Small intestine (tissue), 7 donors: ENCODE measurements at regions not wholly inside any gene's neighbourhood (a gene's known extent, or its start where the extent isn't known, plus 50 kb on each side); places are given as distances from the start of the nearest gene placed in this dataset.

Experiments used
- DNase-seq, 2 donors: peaks; one replicate each; pipeline versions ENCODE4 v3.0.0 to v3.0.0-alpha.2; 2013
- FAIRE-seq: peaks from 2 replicates; lab custom pipeline; 2012; peaks lifted over from hg19 to GRCh38; lab: Jason Lieb, UNC
- H3K27ac ChIP-seq, 3 donors: one replicate each; pipeline ENCODE4 v1.5.1; 2013; ENCODE audit warnings: low read length in 2 of 3, mild to moderate bottlenecking in 2 of 3, control low read depth in 1 of 3, inconsistent platforms in 1 of 3, low read depth in 1 of 3, moderate library complexity in 1 of 3
- H3K27me3 ChIP-seq, 3 donors: one replicate each; pipeline ENCODE4 v1.6.1; 2013; ENCODE audit warnings: low read length in 3 of 3, inconsistent platforms in 1 of 3; ENCODE audit not compliant: control insufficient read depth in 3 of 3, insufficient read depth in 3 of 3
- H3K36me3 ChIP-seq, 3 donors: one replicate each; pipeline ENCODE4 v1.6.1; 2013; ENCODE audit warnings: low read length in 3 of 3, inconsistent platforms in 1 of 3, low read depth in 1 of 3, mild to moderate bottlenecking in 1 of 3, moderate library complexity in 1 of 3; ENCODE audit not compliant: control insufficient read depth in 3 of 3, insufficient read depth in 2 of 3
- H3K4me1 ChIP-seq, 3 donors: one replicate each; pipeline ENCODE4 v1.6.1; 2013; ENCODE audit warnings: low read length in 2 of 3, inconsistent platforms in 1 of 3, low read depth in 1 of 3, mild to moderate bottlenecking in 1 of 3, moderate library complexity in 1 of 3; ENCODE audit not compliant: control insufficient read depth in 3 of 3, insufficient read depth in 2 of 3
- H3K4me3 ChIP-seq, 3 donors: one replicate each; pipeline ENCODE4 v1.5.1; 2013; ENCODE audit warnings: low read length in 3 of 3, control low read depth in 1 of 3, inconsistent platforms in 1 of 3, low read depth in 1 of 3, mild to moderate bottlenecking in 1 of 3, moderate library complexity in 1 of 3
- H3K9me3 ChIP-seq, 2 donors: one replicate each; pipeline ENCODE4 v1.6.1; 2013; ENCODE audit warnings: low read depth in 1 of 2, low read length in 1 of 2; ENCODE audit not compliant: control insufficient read depth in 2 of 2, insufficient read depth in 1 of 2
- WGBS, 3 donors: extraction: QIAGEN DNeasy Blood & Tissue Kit; methylation state at CpG; one replicate each; pipeline ENCODE4 v1.1.7; 2013; 5-methylcytosine and 5-hydroxymethylcytosine counted together
- donor health status: healthy with polysubstance abuse.
- donor health status: control.
- donor health status: control.
- donor health status: Bipolar disorder and iron deficiency.
- donor health status: healthy.

DNA sequence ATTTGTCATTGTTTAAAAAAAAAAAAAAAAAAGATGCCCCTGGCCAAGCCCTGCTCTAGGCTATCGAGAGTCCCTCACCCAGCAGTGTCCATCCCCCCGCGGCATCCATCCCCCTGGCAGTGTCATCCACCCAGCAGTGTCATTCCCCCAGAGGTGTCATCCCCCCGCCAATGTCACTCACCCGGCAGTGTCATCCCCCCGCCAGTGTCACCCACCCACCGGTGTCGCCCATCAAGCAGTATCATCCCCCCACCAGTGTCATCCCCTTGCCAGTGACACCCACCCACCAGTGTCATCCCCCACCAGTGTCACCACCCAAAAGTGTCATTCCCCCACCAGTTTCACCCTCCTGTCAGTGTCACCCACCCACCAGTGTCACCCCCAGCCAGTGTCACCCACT is 99.3 kb upstream of the PRR20G start:
- Histone ChIP-seq H3K4me1 (no peaks in the 10 kb centered on the region), H3K9me3 (no peaks in the 10 kb centered on the region), H3K36me3 (no peaks in the 10 kb centered on the region), H3K27me3 (peaks cover 0 to 3% (median 0%) of the 10 kb centered on the region in 3 donors), H3K27ac (no peak overlapping the region), H3K4me3 (no peak overlapping the region)
- no peak for FAIRE-seq
- WGBS, 3 donors: 76 to 89% (median 87%) methylated on average over 7 to 8 of the region's 8 CpGs
- no peak for DNase-seq

DNA sequence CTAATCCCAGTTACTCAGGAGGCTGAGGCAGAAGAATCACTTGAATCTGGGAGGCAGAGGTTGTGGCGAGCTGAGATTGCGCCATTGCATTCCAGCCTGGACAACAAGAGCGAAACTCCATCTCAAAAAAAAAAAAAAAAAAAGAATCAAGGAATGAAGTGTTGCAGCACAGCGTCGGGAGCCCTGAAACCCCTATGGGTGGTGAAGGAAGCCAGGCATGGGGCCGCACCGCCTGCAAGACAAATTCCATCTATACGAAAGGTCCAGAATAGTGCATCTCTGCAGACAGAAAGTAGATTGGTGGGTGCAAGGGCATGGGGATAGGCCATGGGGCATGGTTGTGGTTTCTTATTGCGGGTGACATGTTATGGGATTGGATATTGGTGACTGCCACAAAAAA is 98.6 kb upstream of the PRR20G start:
- no peak for DNase-seq
- no peaks in the 10 kb centered on the region for H3K4me1 ChIP-seq
- H3K27me3 ChIP-seq: peaks cover 0 to 3% (median 0%) of the 10 kb centered on the region in 3 donors
- no peak overlapping the region for H3K27ac ChIP-seq
- 78 to 86% (median 81%) methylated on average over 8 to 9 of the region's 9 CpGs for WGBS, 3 donors
- H3K36me3 ChIP-seq: no peaks in the 10 kb centered on the region
- no peak for FAIRE-seq
- H3K4me3 ChIP-seq: no peak overlapping the region
- H3K9me3 ChIP-seq: no peaks in the 10 kb centered on the region

DNA sequence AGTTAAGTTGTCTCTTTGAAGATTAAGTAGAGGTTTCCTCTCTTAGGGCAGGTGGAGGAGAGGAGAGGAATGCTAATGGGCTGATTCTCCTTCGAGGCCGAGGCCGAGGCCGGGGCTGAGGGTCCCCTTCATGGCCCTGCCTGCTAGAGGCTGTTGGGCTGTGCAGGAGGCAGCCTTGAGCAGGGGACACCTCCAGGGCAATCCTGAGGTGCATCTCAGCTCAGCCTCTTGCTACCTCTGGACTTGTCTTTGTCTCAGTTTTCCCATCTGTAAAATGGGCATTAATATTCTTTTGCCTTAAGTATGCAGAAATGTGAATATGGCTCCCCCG is 97.7 kb upstream of the PRR20G start:
- Histone ChIP-seq H3K36me3 (no peaks in the 10 kb centered on the region), H3K27me3 (peaks cover 0 to 3% (median 0%) of the 10 kb centered on the region in 3 donors), H3K4me1 (no peaks in the 10 kb centered on the region), H3K27ac (no peak overlapping the region), H3K4me3 (no peak overlapping the region), H3K9me3 (peaks cover 0 to 2% of the 10 kb centered on the region in 2 donors)
- DNase-seq: no peak
- 87 to 94% (median 90%) methylated on average over 5 of the region's 5 CpGs for WGBS, 3 donors
- no peak for FAIRE-seq

DNA sequence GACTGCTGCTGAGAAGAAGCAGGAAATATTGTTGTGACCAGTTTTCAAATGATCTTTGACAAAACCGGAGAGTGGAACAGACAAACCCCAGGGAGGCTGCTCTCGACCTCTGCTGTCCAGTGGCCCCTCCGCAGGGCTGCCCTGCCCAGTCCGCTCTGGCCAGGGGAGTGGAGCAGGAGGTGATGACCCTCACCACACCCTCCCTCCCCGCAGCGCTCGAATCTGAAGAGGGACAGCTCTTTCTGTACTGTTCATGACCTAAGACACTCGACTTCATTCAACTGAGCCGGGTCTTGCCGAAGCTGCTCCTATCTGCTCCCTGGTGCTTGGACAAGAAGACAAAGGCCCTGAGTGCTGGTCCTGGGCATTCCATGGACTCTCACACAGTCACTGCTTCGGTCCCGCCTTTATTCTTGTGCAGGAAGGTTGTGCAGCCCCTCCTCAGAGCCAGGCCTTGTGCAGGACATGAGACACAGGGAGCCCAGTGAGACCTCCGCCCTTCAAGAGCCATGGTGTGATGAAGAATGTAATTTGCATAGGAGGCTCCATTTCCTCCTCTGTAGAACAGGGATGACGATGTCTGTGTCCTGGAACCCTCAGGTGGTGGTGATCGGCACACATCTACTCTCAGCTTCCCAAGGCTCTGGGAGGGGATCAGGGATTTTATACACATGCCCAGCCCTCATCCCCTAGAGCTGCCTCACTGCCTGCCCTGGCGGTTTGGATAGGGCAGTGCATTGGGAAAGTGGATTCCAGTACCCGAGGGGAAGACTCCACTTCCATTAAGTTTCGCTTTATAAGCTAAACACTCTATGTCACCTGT is 97.1 kb upstream of the PRR20G start:
- FAIRE-seq: no peak
- Histone ChIP-seq H3K4me3 (no peak overlapping the region), H3K36me3 (no peaks in the 10 kb centered on the region), H3K4me1 (no peaks in the 10 kb centered on the region), H3K27me3 (peaks cover 0 to 3% (median 0%) of the 10 kb centered on the region in 3 donors), H3K27ac (no peak overlapping the region), H3K9me3 (peaks cover 0 to 2% of the 10 kb centered on the region in 2 donors)
- DNase-seq: no peak
- WGBS, 3 donors: 70 to 73% (median 72%) methylated on average over 18 of the region's 18 CpGs

DNA sequence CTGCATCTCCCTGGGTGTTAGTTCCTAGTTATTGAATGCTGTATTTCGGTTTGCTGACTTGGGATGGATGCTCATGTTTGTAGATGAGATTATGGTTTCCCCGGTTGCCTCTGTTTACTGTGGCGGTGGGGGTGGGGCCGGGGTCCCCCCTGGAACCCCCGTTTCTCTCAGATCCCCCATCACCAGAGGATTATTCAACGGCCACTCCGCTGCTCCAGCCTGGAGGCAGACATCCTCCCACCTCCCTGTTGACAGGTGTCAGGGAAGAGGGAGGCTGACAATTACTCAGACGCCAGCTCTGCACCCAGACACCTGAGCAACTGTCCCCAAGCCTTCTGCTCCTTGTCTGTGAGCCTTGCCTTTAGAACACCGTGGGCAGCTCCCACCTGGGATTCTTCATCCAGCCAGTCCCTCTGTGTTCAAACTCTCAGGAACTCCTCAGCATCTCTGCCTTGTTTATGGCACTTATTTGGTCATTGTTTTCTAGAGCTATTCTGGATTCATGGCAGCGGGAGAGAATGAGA is 95.9 kb upstream of the PRR20G start:
- WGBS, 3 donors: 47 to 58% (median 53%) methylated on average over 10 of the region's 10 CpGs
- FAIRE-seq (no peak), DNase-seq (no peak)
- Histone ChIP-seq H3K27me3 (peaks cover 0 to 2% (median 0%) of the 10 kb centered on the region in 3 donors), H3K4me1 (no peaks in the 10 kb centered on the region), H3K4me3 (no peak overlapping the region), H3K27ac (no peak overlapping the region), H3K36me3 (no peaks in the 10 kb centered on the region), H3K9me3 (peaks cover 0 to 2% of the 10 kb centered on the region in 2 donors)

DNA sequence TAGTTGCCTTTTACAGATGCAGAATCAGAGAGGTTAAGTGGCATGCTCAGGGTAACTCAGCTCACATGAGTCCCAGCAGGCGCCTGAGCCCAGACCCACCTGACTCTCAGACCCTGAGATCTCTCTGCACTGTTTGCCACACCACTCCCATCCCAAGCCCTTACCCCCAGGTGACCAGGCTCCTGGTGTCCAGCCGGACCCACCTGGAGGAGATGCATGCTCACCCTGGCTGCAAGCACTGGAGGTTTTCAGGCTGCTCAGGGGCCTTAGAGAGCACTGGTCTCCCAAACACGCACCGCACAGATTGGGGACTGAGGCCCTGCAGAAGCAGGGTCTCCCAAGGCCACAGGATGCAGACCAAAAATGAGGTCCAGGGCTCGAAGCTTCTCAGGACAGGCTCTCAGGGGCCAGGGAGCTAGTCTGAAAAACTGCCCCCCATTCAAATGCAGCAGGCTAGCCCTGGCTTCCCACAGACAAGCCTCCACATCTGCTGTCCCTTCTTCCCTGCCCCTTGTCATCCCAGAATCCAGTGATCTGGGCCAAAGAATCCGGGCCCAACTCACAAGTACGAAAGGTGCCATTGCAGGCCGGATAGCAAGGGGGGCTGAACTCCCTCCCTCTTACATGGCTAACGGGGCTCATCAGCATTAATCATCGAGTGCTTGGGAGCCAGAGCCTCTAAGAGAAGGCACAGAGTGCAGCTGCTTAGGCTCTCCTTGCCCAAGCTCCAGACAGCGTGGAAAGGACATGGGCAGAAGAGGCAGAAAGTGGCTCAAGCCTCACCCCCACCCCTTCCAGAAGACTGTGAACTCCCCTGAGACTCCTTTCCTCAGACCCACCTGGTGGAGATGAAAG is 90.2 kb upstream of the PRR20G start:
- 66 to 76% (median 69%) methylated on average over 11 of the region's 11 CpGs for WGBS, 3 donors
- Histone ChIP-seq H3K27ac (no peak overlapping the region), H3K36me3 (no peaks in the 10 kb centered on the region), H3K9me3 (peaks cover 0 to 7% of the 10 kb centered on the region in 2 donors), H3K4me1 (no peaks in the 10 kb centered on the region), H3K27me3 (no peaks in the 10 kb centered on the region), H3K4me3 (no peak overlapping the region)
- DNase-seq (no peak), FAIRE-seq (no peak)

DNA sequence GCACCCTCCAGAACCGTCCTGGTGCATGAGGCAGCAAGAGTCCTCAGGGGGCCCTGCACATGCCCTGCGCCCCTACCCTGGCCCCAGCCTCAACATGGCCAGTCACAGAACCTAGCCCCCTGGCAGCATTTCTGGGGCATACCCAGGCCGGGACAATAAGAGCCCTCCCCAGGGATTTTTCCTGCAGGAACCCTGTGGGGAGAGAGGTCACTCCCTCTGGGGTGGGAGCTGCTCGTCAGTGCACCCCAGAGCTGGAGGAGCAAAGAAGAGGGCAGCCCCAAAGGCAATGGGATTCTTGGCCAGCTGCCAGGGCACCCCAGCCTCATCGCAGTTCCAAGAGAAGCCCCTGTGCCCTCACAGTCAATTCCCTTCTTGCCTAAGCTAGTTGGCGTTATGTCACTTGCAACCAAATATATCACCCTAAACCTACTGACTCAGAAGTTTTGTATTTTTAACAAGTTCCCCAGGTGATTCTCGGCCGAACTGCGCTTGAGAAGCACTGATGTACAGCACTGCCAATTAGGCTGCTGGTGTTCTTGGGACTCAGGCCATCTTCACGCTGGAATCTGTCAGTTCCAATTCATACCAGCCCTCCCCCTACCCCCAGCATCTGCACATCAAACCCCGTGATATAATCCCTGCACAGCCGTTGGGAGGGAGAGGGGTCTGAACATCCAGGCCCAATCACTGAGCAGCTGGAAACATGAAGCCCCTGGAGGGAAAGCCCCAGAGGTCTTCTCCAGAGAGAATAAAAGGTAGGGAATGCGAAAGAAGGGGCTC is 87.5 kb upstream of the PRR20G start:
- Histone ChIP-seq H3K4me3 (no peak overlapping the region), H3K4me1 (no peaks in the 10 kb centered on the region), H3K27me3 (no peaks in the 10 kb centered on the region), H3K36me3 (no peaks in the 10 kb centered on the region), H3K9me3 (peaks cover 0 to 5% of the 10 kb centered on the region in 2 donors), H3K27ac (no peak overlapping the region)
- DNase-seq (no peak), FAIRE-seq (no peak)
- WGBS, 3 donors: 70 to 72% (median 71%) methylated on average over 13 of the region's 13 CpGs
